HG03196 (cell line): ENCODE measurements at regions not wholly inside any gene's neighbourhood (a gene's known extent, or its start where the extent isn't known, plus 50 kb on each side); places are given as distances from the start of the nearest gene placed in this dataset.

Source experiments
- ATAC-seq: cut with Tn5 transposase; IDR thresholded peaks from one replicate; pipeline ENCODE4 v1.9.1; 2021; ENCODE audit not compliant: unreplicated experiment

- ATAC-seq = no peak
Observed at GRCh38 chr2:56099963-56100362, 83.8 kb upstream of the CCDC85A start.

GRCh38 chr2:56100791-56101312 lies 82.9 kb upstream of the CCDC85A start:
- no peak for ATAC-seq

- ATAC-seq = no peak
Observed at GRCh38 chr2:56102098-56102497, 81.7 kb upstream of the CCDC85A start.

GRCh38 chr2:56102866-56103265 lies 80.9 kb upstream of the CCDC85A start:
- no peak for ATAC-seq

- ATAC-seq = no peak
Observed at GRCh38 chr2:56104962-56105361, 78.8 kb upstream of the CCDC85A start.

GRCh38 chr2:56107502-56108220 lies 76.1 kb upstream of the CCDC85A start:
- no peak for ATAC-seq

GRCh38 chr2:56108806-56109205 lies 75.0 kb upstream of the CCDC85A start:
- no peak for ATAC-seq

- ATAC-seq = no peak
Observed at GRCh38 chr2:56109994-56110393, 73.8 kb upstream of the CCDC85A start.

- no peak for ATAC-seq
Observed at GRCh38 chr2:56113382-56113975, 70.3 kb upstream of the CCDC85A start.

- no peak for ATAC-seq
Observed at GRCh38 chr2:56117764-56118163, 66.0 kb upstream of the CCDC85A start.

GRCh38 chr2:56118474-56118873 lies 65.3 kb upstream of the CCDC85A start:
- no peak for ATAC-seq

GRCh38 chr2:56121995-56122394 lies 61.8 kb upstream of the CCDC85A start:
- no peak for ATAC-seq

- ATAC-seq = no peak
Observed at GRCh38 chr2:56123538-56123937, 60.3 kb upstream of the CCDC85A start.

- no peak for ATAC-seq
Observed at GRCh38 chr2:56127010-56127409, 56.8 kb upstream of the CCDC85A start.

GRCh38 chr2:56127463-56128152 lies 56.2 kb upstream of the CCDC85A start:
- ATAC-seq = no peak

- ATAC-seq = no peak
Observed at GRCh38 chr2:56128235-56128634, 55.6 kb upstream of the CCDC85A start.

GRCh38 chr2:56130463-56131070 lies 53.2 kb upstream of the CCDC85A start:
- no peak for ATAC-seq

- no peak for ATAC-seq
Observed at GRCh38 chr2:56132138-56132537, 51.7 kb upstream of the CCDC85A start.

GRCh38 chr2:56133441-56133840 lies 50.3 kb upstream of the CCDC85A start:
- no peak for ATAC-seq

- ATAC-seq = no peak
Observed at GRCh38 chr2:56133931-56134629, 49.7 kb upstream of the CCDC85A start.
